GM13976 (cell line): ENCODE measurements at regions not wholly inside any gene's neighbourhood (a gene's known extent, or its start where the extent isn't known, plus 50 kb on each side); places are given as distances from the start of the nearest gene placed in this dataset.

ENCODE experiments used
- DNase-seq: peaks from one replicate; pipeline ENCODE4 v3.0.0; 2012; ENCODE audit warnings: low spot score
- in situ Hi-C: fragments of 300-500 bp; cut with MboI; formaldehyde crosslinking; loops from one replicate; pipeline ENCODE4 v1.12.0; 2022; ENCODE audit warnings: low sequenced_read_pairs, mixed read lengths, inconsistent platforms; ENCODE audit not compliant: unreplicated experiment
- TF ChIP-seq, protein P1 (sequence below): IDR thresholded peaks from 2 replicates; pipeline ENCODE4 v1.5.1; 2012; ENCODE audit warnings: borderline replicate concordance, mild to moderate bottlenecking; ENCODE audit not compliant: insufficient read depth; ENCODE audit errors: extremely low read depth, missing control alignments, control extremely low read depth

DNA sequence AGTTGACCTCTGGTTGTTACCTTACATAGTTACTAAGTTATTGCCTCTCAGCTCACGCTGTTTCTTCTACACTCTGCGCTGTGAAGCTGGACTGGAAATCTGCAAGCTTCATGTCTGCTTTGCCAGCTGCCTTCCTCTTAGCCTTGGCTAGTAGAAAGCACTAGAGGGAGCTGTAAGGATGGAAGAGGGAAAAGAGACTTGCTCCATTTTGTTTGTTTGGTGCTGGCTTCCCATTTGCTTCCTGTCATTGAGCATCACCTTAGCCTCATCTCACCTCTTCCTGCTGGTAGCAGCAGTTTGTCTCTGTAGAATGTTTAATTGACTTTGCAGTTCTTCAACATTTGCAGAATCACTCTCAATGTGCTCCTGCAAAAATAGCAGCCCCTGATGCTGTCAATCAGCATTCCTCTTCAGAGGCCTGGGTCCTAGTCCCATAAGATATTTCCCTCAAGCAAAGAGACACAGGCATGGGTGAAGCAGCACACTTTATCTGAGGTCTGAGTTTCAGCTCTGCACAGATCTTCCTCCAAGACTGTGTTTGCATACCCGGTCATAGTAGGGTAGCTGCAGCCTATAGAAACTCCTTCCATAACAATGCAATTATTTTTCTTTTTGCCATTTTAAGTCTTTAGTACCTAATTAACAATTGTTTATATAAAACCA lies 302.2 kb upstream of the EPHA7 start:
- DNase-seq: no peak
- in situ Hi-C loops: no loop called here
- TF ChIP-seq, protein P1, sequence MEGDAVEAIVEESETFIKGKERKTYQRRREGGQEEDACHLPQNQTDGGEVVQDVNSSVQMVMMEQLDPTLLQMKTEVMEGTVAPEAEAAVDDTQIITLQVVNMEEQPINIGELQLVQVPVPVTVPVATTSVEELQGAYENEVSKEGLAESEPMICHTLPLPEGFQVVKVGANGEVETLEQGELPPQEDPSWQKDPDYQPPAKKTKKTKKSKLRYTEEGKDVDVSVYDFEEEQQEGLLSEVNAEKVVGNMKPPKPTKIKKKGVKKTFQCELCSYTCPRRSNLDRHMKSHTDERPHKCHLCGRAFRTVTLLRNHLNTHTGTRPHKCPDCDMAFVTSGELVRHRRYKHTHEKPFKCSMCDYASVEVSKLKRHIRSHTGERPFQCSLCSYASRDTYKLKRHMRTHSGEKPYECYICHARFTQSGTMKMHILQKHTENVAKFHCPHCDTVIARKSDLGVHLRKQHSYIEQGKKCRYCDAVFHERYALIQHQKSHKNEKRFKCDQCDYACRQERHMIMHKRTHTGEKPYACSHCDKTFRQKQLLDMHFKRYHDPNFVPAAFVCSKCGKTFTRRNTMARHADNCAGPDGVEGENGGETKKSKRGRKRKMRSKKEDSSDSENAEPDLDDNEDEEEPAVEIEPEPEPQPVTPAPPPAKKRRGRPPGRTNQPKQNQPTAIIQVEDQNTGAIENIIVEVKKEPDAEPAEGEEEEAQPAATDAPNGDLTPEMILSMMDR: no peak

DNA sequence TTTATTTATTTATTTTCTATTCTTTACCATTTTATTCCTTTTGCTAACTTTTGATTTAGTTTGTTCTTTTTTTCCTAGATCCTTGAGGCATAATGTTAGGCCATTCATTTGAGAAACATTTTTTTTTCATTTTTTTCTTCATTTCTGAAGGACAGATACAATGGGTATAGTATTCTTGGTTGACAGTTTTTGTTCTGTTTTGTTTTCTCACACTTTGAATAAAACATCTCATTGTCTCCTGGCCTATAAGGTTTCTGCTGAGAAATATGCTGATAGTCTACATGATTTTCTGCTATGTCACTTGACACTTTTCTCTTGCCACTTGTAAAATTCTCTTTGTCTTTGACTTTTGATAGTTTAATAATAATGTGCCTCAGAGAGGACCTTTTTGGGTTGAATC lies 294.6 kb upstream of the EPHA7 start:
- no peak for DNase-seq
- TF ChIP-seq, protein P1: no peak
- in situ Hi-C loops: no loop called here

DNA sequence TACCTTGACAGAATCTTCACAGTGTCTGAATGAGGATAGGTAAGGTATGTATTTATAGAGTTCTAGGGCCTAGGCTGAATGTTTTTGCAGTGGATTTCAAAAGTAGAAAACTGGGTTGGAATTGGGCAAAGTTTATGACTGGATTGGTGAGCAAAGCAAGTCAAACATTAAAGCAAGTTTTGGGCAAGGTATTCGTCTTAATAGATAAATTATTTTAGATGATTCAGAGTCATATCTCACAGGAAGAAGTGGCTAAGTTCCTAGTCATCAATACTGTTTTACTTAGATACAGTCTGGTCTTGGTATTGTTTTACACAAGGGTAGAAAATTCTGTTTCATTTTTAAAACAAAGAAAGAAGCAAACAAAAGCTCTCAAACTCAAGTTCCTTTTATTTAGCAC lies 284.1 kb upstream of the EPHA7 start:
- in situ Hi-C loops: no loop called here
- TF ChIP-seq, protein P1: no peak
- DNase-seq: no peak

DNA sequence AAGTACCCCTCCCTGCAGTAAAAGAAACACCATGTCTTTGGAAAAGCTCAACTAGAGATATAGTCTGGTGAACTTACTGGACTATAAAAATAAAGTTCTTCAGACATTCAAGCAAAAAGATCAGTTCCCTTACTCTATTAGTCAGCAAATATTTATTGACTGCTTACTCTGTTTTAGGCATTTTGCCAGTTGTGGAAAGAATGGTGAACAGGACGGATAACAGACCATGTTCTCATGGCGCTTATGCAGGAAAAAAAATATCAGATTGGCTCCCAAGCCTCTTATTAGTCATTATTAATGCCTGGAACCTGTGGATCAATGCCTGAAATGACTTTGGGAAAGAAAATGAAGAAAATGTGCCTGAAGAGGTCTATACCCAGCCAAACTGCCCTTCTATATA lies 282.2 kb upstream of the EPHA7 start:
- DNase-seq: no peak
- in situ Hi-C loops: no loop called here
- TF ChIP-seq, protein P1: no peak

DNA sequence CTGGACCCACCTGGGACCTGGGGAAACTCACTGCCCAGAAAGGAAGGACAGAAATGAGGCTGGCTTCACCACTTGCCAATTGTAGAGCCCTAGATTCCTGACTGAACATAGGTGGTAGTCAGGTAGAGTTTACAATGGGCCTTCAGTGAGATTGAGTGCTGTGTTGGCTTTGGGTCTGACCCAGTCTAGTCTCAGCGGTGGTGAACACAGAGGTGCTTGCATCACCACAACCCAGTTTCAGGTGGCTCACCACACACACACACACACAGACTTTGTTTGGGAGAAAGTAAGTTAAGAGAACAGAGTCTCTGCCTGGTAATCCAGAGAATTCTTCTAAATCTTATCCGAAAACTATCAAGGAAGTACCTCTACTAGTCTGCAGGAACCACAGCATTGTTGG lies 266.1 kb upstream of the EPHA7 start:
- TF ChIP-seq, protein P1: no peak
- DNase-seq: no peak
- in situ Hi-C loops: no loop called here

DNA sequence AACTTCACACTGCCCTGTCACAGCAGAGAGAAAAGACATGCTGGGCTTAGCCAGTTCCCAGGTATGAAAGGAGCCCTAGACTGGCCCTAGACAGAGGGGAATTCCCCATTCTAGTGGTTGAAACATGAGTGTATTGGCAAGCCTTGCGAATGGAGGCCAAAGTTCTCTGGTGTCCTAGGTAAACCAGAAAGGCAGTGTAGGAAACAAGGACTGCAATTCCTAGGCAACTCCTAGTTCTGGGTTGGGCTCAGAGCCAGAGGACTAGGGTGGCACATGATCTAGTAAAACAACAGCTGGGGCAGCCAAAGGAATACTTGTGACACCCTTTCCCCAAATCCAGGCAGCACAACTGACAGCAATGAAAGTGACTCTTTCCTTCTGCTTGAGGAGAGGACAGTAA lies 265.0 kb upstream of the EPHA7 start:
- TF ChIP-seq, protein P1: no peak
- in situ Hi-C loops: no loop called here
- DNase-seq: no peak
